ENCODE measurements at regions not wholly inside any gene's neighbourhood (a gene's known extent, or its start where the extent isn't known, plus 50 kb on each side); places are given as distances from the start of the nearest gene placed in this dataset.
A peak's percentile ranks its signal among the peaks of the same experiment; 100 is the strongest.

GRCh38 chr7:93813514-93813913 lies 77.0 kb downstream of the TFPI2 start:
- ATAC-seq (no peak), DNase-seq (ENCODE audit: low read depth in 1 of 2, low spot score in 1 of 2) (no peak), FAIRE-seq (no peak)
- TF ChIP-seq HMGXB4 (CRISPR knock-in tag; IDR thresholded peaks at IDR 0.05; ENCODE audit: borderline replicate concordance) (no peak), HES2 (IDR thresholded peaks at IDR 0.05) (no peak), CBX8 (IDR thresholded peaks at IDR 0.05) (no peak), CHD2 (IDR thresholded peaks at IDR 0.05; ENCODE audit: low read length, partially characterized antibody) (no peak), HDAC2 (IDR thresholded peaks at IDR 0.05) (no peak), HOXB5 (CRISPR knock-in tag; IDR thresholded peaks at IDR 0.05) (no peak), EP300 (IDR thresholded peaks at IDR 0.05) (no peak), MAFK (IDR thresholded peaks at IDR 0.05; ENCODE audit: partially characterized antibody) (peak; percentile 71)
- Histone ChIP-seq H3K4me2 (no peak overlapping the region), H3K4me3 (no peak overlapping the region), H3K4me1 (no peaks in the 10 kb centered on the region), H3K9me3 (no peaks in the 10 kb centered on the region), H3K27ac (no peak overlapping the region)
- ChIA-PET POLR2A (no interaction called here), CTCF (interaction anchor here (1.4 kb wide), 1 partner anchor 14 kb away, joined by 5 read pairs; no protein-coding TSS in a partner anchor)
- WGBS (ENCODE audit: missing lambda C conversion rate): 8% methylated on average over 1 of the region's 1 CpG

- WGBS (ENCODE audit: missing lambda C conversion rate): 63% methylated on average over 4 of the region's 4 CpGs
- FAIRE-seq (no peak), ATAC-seq (no peak), DNase-seq (ENCODE audit: low read depth in 1 of 2, low spot score in 1 of 2) (no peak)
- POLR2A ChIA-PET: no interaction called here
- Histone ChIP-seq H3K9me3 (no peaks in the 10 kb centered on the region), H3K4me3 (no peak overlapping the region), H3K27ac (no peak overlapping the region), H3K4me1 (no peaks in the 10 kb centered on the region), H3K4me2 (no peak overlapping the region)
- no peak for TF ChIP-seq EHMT2 (IDR thresholded peaks at IDR 0.05; ENCODE audit: low read depth)
- no peak for TF ChIP-seq ZC3H11A (IDR thresholded peaks at IDR 0.05)
- TF ChIP-seq BHLHE40 (IDR thresholded peaks at IDR 0.05; ENCODE audit: low read depth, low read length): no peak
- CTCF ChIA-PET: no interaction called here
These were observed 78.5 kb downstream of the TFPI2 start for GRCh38 chr7:93812061-93812460.

GRCh38 chr7:93811198-93811597 lies 79.4 kb downstream of the TFPI2 start:
- CTCF ChIA-PET: interaction anchor here (1.2 kb wide), 1 partner anchor 277 kb away, joined by 3 read pairs; no protein-coding TSS in a partner anchor

GRCh38 chr7:93810561-93810960 lies 80.0 kb downstream of the TFPI2 start:
- ChIA-PET POLR2A (interaction anchor here (0.5 kb wide), 1 partner anchor 276 kb away, joined by 17 read pairs; no protein-coding TSS in a partner anchor), CTCF (interaction anchor here (1.2 to 1.3 kb wide), 2 partner anchors 13 to 277 kb away, joined by 3 to 4 read pairs; no protein-coding TSS in a partner anchor)
- FAIRE-seq (no peak), DNase-seq (ENCODE audit: low read depth in 1 of 2, low spot score in 1 of 2) (no peak), ATAC-seq (no peak)
- no peak overlapping the region for H3K4me3 ChIP-seq
- no peak overlapping the region for H3K4me2 ChIP-seq
- no peaks in the 10 kb centered on the region for H3K9me3 ChIP-seq
- no peaks in the 10 kb centered on the region for H3K4me1 ChIP-seq
- no peak overlapping the region for H3K27ac ChIP-seq
- TF ChIP-seq CBX8 (IDR thresholded peaks at IDR 0.05): no peak
- no peak for TF ChIP-seq REST (IDR thresholded peaks at IDR 0.05)
- no peak for TF ChIP-seq ZC3H11A (IDR thresholded peaks at IDR 0.05)
- no peak for TF ChIP-seq ELK1 (IDR thresholded peaks at IDR 0.05; ENCODE audit: low read depth, low read length)
- TF ChIP-seq FOSL2 (IDR thresholded peaks at IDR 0.05): no peak
- no peak for TF ChIP-seq FOSL2 (CRISPR knock-in tag; IDR thresholded peaks at IDR 0.05)
- no peak for TF ChIP-seq ATOH8 (CRISPR knock-in tag; IDR thresholded peaks at IDR 0.05; ENCODE audit: low read depth)
- TF ChIP-seq CTCF (IDR thresholded peaks at IDR 0.05): no peak
- no peak for TF ChIP-seq BCL3 (IDR thresholded peaks at IDR 0.05)
- TF ChIP-seq SMC3 (IDR thresholded peaks at IDR 0.05): no peak
- no peak for TF ChIP-seq RARB (CRISPR knock-in tag; IDR thresholded peaks at IDR 0.05)

More at GRCh38 chr7:93811198-93811597, 79.4 kb downstream of the TFPI2 start:
- H3K9me3 ChIP-seq: no peaks in the 10 kb centered on the region
- no peak overlapping the region for H3K27ac ChIP-seq
- H3K4me2 ChIP-seq: no peak overlapping the region
- no peak overlapping the region for H3K4me3 ChIP-seq
- ATAC-seq (no peak), DNase-seq (ENCODE audit: low read depth in 1 of 2, low spot score in 1 of 2) (no peak), FAIRE-seq (no peak)
- POLR2A ChIA-PET: no interaction called here
- no peaks in the 10 kb centered on the region for H3K4me1 ChIP-seq
- TF ChIP-seq ZSCAN20 (CRISPR knock-in tag; IDR thresholded peaks at IDR 0.05) (no peak), ZC3H11A (IDR thresholded peaks at IDR 0.05) (no peak)

Data from A549 (cell line).